ENCODE measurements at regions not wholly inside any gene's neighbourhood (a gene's known extent, or its start where the extent isn't known, plus 50 kb on each side); places are given as distances from the start of the nearest gene placed in this dataset.

DNA sequence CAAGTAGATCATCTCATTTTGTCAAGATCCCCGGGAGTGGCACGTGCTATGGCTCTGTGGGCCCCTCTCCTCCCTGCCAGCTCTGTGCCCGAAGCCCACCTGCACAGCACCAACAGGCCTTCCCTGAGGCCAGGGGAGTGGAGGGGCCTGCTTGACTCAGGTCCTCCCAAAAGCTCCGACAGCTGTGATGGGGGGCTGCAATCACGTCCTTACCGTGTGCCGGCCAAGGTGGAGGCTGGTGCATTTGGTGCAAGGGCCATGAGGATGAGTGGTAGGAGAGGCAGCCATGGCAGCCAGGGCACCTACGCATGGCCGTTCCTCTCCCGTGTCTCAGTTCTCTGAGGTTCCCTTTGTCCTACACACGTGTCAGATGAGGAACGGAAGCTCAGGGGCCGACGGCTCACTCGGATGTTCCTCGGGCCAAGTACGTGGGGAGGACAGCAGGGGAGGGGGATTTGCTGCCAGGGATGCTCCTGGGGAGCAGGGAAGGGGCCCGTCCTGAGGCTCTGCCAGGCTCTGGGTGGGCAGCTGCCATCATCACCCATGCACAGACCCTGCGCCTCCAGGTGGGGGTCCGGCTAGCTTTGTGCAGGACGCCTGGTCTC is 95.8 kb downstream of the HMX1 start:
- TF ChIP-seq, protein P1, sequence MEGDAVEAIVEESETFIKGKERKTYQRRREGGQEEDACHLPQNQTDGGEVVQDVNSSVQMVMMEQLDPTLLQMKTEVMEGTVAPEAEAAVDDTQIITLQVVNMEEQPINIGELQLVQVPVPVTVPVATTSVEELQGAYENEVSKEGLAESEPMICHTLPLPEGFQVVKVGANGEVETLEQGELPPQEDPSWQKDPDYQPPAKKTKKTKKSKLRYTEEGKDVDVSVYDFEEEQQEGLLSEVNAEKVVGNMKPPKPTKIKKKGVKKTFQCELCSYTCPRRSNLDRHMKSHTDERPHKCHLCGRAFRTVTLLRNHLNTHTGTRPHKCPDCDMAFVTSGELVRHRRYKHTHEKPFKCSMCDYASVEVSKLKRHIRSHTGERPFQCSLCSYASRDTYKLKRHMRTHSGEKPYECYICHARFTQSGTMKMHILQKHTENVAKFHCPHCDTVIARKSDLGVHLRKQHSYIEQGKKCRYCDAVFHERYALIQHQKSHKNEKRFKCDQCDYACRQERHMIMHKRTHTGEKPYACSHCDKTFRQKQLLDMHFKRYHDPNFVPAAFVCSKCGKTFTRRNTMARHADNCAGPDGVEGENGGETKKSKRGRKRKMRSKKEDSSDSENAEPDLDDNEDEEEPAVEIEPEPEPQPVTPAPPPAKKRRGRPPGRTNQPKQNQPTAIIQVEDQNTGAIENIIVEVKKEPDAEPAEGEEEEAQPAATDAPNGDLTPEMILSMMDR (IDR thresholded peaks at IDR 0.05): no peak
- TF ChIP-seq POLR2A (IDR thresholded peaks at IDR 0.05): no peak
